Ecto neural progenitor cell (in vitro differentiated cells): ENCODE measurements at regions not wholly inside any gene's neighbourhood (a gene's known extent, or its start where the extent isn't known, plus 50 kb on each side); places are given as distances from the start of the nearest gene placed in this dataset.

Experiments
- DNase-seq: peaks from one replicate; pipeline ENCODE4 v3.0.0-alpha.2; 2018; ENCODE audit warnings: low spot score

DNA sequence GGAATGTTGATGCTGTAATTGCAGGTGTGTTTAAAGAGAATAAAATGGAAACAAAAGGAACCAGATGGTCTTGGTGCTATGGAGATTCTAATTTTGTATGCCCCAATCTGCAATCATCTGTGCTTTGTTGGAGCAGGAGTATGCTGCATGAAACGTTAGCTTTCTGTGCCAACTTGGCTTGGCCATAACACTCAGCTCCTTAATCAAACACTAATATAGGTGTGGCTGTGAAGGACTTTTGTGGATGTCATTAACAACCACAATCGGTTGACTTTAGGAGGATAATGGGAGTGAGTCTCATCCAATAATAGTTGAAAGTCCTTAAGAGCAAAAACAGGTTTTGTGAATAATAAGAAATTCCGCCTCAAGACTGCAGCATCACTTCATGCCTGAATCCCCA is 399.2 kb downstream of the NLGN4X start:
- DNase-seq: no peak

DNA sequence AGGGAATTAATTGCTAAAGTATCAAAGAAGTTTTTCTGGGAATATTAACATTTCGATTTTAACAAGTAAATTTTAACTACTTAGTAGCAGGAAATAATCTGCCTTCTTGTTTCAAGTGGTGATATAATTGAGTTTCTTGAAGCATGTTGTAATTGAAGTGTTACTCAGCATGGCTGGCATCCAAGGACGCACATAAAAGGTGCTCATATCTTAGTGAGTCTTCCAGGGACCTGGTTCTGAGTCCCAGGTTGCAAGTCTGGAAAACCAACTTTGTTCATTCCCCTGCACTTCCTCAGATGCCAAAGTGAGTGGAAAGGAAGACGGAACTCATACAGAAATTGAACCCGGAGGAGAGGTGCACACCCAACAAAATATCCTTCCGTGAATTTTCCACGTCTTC is 399.6 kb downstream of the NLGN4X start:
- DNase-seq: no peak

DNA sequence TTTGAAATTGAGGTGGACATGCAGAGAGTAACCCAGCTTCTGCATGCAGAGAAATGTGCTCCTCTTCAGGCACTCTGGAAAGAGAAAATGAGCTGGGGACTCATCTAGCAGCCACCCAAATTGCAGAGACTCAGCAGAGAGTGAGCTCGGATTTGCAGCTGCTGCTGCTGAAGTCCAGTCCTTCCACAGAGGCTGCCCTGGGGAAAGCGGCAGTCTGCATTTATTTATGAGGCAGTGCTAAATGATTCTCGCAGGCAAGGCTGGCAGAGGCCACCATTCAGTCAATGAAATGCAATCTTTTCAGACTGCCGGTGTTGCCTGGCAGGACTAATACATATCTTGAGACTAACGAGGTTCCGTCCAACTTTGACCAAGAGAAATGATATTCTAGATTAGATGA is 404.8 kb downstream of the NLGN4X start:
- no peak for DNase-seq

DNA sequence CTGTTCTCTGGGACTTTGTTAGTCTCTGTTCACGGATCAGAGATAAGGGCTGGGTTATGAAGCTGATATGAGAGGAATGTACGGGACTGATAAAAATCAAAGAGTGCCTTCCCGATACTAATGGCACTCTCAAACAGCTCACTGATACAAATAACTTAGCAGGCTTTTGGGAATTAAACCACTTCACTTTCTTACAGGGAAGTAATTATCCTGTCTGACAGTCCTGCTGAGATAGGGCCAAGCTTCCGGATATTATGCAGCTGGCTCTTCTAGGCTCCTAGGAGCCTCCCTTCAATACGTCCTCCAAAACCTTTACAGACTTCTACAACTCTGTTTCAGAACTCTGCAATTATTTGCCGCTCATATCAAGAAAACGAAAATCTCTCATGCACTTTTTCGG is 418.0 kb downstream of the NLGN4X start:
- DNase-seq: no peak

DNA sequence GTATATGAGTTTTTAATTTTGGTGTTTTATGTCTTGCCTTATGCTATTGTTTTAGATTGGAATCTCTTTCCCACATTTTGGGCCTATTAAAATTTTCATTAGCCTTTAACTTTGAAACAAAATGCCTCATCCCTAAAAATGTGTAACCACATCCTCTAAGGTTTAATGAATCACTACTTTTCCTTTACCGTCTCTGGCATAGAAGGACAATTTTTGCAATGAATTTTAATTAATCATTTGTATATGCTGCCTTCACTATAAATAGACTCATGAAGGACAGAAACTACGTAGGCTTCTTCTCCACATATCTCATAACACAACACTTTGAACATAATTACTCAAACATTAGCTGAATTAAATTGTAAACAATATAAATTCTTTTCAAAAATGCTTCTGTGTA is 421.5 kb downstream of the NLGN4X start:
- DNase-seq: no peak

DNA sequence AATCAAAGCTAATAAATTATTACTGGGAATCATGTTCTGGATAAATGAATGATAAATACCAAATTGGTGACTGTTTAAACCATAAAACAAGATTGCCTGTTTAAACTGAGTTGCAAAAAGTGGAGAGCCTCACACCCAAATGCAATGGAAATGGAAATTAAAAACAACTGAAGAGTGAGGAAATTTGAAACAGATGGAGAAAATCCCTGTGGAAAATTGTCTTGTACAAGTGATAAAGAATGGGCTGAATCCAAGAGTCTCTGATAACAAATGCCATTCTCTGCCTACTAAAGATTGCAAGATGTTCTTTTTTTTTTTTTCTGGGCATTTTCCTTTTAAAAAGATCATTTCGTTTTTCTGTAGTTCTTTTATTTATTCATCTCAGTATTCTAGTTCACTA is 426.3 kb downstream of the NLGN4X start:
- no peak for DNase-seq

DNA sequence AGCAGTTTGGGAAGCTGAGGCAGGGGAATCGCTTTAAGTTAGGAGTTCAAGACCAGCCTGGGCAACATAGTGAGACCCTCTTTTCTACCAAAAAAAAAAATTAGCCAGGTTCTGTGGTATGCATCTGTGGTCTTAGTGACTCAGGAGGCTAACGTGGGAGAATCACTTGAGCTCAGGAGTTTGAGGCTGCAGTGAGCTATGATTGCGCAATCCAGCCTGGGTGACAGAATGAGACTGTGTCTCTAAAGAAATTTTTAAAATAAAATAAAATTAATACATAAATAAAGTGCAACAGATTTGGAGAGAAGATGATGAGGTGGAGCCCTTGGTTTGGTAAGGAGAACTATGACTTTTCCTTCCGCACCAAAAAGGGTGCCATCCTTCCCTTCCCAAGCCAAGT is 436.9 kb downstream of the NLGN4X start:
- no peak for DNase-seq

DNA sequence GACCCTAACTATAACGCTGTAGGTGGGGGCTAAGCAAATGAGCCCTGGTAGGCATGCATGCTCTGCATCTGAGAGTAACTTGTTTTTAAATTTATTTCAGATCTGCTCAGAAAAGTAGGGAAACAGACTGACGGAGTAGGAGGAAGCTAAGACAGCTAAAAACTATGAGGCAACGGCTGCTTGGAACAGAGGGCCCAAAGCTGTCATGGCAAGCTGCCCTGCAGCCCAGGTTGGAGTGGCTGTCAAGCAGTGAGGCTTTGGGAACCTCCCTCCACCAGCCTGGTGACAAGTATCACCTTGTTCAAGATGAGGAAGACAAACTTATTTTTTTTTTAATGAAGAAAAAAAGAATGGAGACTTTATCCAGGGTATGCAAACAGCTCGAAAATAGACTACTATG is 439.8 kb downstream of the NLGN4X start:
- DNase-seq: no peak

DNA sequence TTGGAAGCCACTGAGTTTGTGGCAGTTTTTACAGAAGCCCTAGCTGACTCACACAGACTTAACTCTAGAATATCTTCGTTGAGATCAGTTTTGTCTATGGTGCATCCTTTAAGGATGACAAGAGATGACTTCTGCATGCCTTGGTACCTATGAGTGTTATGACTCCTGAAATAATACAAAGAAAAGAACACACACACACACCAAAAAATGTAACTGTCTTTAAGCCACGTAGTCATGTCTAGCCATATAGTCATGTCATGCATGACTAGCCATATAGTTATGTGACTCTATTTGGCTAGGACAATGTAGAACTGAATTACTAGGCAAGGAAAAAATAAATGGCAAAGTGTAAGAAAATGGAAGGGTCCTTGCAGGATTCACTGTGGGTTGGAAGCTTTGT is 447.8 kb downstream of the NLGN4X start:
- DNase-seq: no peak

DNA sequence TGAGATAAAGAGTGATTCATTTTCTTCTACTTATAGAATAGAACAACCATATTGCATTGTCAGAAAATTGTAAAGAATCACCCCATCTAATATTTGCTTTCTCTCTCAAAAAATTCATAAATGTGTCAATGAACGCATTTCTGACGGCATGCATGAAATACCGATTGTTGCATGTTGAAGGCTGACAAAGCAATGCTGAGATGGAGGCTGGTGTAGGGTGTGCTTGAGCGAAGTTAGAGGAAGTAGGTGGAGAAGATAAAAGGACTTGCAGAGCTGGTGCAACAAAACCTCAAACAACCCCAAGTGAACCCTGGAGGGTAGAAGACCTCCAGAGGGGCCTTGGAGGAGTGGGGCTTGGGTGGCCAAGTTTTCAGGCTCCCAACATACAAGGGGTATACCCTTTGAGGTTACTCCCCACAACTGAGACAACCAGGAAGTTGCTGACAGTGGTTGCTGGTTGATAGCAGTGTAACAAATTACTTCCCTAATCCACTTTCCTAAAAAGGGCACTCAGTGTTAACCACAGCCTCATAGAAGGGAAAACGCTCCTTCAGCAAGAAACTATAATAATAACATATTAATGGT is 452.7 kb downstream of the NLGN4X start:
- no peak for DNase-seq

DNA sequence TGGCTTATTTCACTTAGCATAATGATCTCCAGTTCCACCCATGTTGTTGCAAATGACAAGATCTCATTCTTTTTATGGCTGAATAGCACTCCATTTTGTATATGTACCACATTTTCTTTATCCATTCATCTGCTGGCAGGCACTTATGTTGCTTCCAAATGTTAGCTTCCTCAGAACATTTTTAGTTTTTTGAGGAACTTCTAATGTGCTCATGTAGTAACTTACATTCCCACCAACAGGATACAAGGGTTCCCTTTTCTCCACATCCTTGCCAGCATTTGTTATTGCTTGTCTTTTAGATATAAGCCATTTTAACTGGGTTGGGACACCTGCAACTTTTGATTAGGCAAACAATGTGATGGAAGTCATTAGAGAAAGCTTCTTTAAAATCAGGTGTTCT is 454.2 kb downstream of the NLGN4X start:
- DNase-seq: no peak

DNA sequence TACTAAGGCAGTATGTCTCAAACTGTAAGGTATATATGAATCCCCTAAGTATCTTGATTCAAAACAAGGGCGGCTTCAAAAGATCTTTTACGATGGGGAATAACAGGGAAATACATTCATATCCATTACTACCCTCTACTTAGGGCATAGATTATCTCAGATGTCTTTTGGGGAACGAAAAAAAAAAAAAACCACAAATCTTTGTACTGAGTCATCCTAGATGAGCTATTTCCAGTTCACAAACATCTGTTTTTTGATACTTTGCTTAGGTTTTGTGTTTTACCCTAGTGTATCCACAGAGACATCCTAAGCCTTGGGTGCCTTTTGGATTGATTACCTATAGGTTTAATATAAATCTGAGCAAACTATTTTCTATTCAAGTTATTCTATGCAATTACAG is 457.2 kb downstream of the NLGN4X start:
- DNase-seq: no peak

DNA sequence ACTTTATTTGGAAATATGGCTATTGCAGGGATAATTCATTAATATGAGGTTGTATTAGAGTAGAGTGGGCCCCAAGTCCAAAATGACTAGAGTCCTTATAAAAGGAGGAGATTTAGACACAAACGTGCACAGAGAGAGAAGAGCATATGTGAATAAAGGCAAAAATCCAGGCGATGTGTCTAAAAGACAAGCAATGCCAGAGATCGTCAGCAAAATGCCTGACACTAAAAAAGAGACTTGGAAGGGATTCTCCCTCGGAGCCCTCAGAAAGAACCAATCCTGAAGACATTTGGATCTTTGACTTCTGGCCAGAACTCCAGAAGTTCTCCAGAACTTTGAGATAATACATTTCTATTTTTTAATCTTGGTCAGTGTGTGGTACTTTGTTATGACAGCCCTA is 472.1 kb downstream of the NLGN4X start:
- DNase-seq: no peak

DNA sequence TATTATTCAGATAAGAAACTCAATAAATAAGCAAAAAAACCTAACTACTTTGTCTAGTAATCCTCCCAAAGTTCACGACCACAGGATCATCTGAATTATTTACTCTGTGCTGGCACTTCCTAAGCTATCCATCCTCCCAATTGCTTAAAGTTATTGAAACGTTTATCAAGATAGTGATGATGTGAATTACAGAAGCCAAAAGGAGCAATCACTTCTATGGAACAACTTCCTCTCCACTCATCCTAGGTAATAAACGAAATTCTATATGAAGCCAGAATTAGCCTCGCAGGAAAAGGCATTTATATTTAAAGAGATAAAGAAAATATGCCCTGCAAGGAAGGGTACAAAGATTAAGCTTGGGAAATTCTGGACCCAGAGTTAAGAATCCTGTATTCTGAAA is 475.4 kb downstream of the NLGN4X start:
- DNase-seq: no peak

DNA sequence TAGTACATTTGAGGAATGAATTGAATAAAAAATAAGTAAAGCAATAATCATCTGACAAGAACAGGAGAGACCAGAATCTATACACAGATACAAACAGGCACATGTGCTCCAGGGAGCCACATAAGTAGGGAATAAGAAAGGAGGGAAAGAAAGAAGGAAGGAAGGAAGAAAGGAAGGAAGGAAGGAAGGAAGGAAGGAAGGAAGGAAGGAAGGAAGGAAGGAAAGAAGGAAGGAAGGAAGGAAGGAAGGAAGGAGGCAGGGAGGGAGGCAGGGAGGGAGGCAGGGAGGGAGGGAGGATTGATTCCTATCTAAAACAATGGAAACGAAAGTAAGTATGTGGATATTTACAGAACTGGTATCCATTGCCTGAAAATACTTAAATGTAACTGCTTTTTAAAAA is 475.8 kb downstream of the NLGN4X start:
- no peak for DNase-seq

DNA sequence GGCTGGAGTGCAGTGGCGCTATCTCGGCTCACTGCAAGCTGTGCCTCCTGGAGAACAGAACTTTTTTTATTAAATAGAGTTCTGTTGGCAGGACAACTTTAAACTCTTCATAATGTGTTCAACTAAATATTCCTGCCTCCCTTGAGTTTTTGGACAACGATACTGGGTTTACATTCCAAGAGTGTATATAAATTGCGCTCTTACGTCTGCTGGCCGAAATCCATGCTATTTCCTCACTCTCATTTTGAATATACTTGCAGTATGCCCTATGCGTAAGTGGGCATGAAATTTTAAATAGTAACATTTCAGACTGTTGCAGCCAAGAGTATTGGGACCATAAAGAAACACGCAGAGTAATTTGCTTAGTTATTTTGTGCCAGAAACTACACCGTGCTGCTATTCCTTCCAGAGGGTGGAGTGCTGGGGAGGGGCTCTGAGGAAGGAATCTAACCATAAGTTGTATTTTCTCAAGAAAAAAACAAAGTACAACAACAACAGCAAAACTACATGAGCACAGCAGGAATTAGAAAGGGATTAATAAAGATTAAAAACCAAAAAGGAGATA is 480.0 kb downstream of the NLGN4X start:
- DNase-seq: no peak

DNA sequence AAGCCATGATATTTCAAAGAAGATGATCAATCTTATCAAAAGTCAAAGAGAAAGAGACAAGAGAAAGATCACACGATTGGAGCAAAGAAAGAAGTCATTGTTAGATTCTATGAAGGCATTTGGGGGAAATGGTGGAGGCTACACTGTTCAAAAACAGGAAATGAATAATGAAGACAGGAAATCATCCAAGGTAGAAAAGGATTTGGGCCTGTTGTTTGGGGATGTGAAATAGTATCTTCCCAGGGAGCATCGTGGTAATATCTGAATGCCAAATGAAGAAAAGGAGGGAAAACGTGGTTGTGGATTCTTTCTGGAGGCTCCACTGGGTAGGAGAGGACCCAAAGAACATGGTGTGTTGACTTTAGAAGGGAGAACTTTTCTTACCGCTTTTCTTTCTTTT is 482.4 kb downstream of the NLGN4X start:
- DNase-seq: no peak

DNA sequence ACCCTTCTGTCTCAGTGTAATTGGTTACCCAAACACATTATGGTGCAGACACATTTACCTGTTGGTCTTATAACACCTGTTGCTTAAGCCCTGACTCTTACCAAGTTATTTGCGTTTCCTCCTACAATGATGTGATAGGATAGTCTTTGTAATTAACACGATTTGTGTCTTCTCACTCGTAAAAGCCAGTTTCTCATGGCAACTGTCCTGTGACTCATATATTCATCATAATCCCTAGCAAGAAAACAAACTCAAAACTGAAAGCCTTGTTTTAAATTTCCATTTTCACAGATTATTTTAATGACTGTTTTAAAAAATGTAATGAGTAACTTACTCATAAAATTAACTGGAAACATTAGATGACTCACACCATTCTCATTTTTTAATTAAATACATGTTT is 495.2 kb downstream of the NLGN4X start:
- DNase-seq: no peak

DNA sequence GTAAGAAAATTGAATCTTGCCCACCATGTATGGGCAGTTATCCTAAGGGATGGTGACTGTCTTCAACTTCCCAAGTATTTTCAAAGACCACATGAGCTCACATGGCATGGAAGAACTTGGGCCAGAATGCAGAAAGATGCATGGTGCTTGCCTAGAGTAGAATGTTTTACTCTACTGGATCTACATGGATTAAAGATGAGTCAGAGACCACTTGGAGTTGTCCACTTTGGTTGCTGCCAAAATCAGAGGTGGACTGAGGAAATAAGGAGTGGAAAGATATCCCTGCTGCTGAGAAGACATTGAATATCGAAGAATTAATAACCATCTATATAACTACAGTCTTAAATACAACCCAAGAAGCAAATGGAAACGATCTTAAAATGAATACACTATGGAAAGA is 498.1 kb downstream of the NLGN4X start:
- DNase-seq: no peak

DNA sequence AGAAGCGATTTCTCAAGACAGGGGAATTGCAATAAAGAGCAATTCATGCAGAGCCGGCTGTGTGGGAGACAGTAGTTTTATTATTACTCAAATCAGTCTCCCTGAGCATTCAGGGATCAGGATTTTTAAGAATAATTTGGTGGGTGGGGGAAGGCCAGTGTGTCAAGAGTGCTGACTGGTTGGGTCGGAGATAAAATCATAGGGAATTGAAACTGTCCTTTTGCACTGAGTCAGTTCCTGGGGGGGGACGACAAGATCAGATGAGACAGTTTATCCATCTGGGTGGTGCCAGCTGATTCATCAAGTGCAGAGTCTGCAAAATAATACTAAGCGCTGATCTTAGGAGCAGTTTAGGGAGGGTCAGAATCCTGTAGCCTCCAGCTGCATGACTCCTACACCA is 502.4 kb downstream of the NLGN4X start:
- DNase-seq: no peak

DNA sequence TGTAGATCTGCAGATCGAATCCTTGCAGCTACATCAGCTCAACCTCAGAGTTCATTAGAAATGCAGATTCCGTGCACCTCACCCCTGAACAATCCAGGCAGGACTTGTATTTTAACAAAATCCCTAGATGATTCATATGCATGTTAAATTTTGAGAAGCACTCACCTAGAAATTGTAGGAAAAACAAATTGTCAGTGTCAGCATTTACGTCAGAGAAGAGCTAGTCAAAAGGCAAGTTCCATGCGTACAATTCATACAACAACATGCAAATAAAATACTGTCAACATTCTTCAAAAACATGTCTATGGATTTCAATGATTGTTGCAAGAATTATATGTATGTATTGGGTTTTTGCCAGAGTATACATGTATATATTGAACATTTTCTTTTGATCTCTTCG is 504.5 kb downstream of the NLGN4X start:
- DNase-seq: no peak

DNA sequence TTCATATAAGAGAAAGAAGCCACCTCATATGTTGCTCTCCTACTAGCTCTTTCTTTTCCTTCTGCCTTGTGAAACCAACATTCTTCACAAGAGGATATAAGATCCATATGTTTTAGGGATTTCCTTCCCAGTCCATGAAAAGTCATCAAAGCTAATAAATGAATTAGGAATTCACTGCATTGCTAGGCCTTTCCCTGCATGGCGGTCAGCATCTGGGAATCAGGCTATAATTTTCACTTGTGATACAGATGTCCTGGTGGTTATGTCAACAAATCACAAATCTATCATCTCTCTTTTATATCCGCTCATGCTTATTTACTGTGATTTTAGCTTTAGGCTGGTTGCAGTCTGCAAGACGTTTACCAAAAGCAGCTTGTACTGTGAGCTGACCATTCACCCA is 510.0 kb downstream of the NLGN4X start:
- no peak for DNase-seq

DNA sequence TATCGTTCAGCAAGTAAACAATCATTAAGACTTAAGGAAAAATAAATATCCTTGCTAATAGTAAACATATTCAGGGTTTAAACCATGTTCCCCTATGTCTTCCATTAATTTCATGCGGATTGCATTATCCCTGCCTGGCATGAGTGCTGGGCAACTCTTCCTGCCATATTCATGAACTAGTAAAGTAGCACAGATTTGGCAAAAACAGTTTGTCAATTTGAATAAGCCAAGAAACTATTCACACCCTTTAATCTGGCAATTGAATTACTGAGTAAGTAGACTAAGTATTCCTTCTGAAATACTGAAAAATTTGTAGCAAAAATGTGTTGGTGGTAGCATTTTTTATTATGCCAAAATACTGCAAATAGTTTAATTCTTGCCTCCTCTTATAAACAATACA is 512.0 kb downstream of the NLGN4X start:
- DNase-seq: no peak

DNA sequence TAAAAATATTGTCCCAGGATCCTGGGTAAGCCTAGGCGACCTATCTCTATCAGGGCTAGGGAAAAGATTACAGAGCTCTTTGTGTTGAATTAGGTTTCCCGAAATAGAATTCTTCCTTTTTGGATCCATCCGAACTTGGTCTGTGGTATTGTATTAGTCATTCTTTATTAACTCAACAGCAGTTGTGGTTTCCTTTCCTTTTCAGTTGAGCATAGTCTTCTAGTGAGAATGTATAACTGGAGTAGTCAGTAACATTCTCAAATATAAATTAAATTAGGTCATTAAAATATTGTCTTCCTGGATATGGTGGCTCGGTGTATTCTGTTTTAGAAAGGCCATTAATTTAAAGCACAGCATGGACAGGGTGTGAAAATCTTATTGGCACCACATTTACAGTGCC is 520.4 kb downstream of the NLGN4X start:
- no peak for DNase-seq

DNA sequence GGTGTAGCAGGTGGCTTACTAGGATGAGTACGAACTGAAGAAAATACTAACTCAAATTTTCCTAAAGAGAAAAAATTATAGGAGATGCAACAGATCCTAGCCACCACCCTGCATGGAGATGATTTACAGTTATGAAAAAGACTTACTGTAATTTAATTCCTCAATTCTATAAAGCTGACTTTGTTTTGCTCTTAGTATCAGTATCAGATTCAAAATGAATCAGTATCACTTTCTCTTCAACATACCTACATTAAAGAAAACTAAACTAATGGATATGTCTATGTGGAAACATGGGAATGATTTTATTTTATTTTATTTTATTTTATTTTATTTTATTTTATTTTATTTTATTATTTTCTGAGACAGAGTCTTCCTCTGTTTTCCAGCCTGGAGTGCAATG is 525.8 kb downstream of the NLGN4X start:
- DNase-seq: no peak
